K562 (cell line): ENCODE measurements at regions not wholly inside any gene's neighbourhood (a gene's known extent, or its start where the extent isn't known, plus 50 kb on each side); places are given as distances from the start of the nearest gene placed in this dataset.

ENCODE experiments used
- ATAC-seq: fragments of 200-7000 bp; cut with Tn5 transposase; 3 replicates; pipeline ENCODE4 v1.9.1; 2020; ENCODE audit warnings: moderate library complexity
- BruUV-seq: library from RNA; stranded (reverse); fragments of 400-500 nt; replicated peaks from 2 replicates; lab custom pipeline; 2021; lab: Mats Ljungman, UMichigan
- CTCF ChIA-PET: fragments of 300-600 bp; formaldehyde crosslinking; extraction: SDS; loops from one replicate; lab custom pipeline; 2021; ENCODE audit warnings: low intra/inter-chr PET ratio; lab: Yijun Ruan, JAX
- POLR2A ChIA-PET: fragments of 300-600, 350-650 bp; sonication (Branson Sonifier 250); formaldehyde crosslinking; extraction: SDS; loops from one replicate; lab custom pipeline; 2021; ENCODE audit warnings: antibody characterized with exemption, inconsistent platforms; lab: Yijun Ruan, JAX
- DNase-seq, 4 experiments: peaks; one replicate each; pipeline versions ENCODE4 v3.0.0 to v3.0.0-alpha.2; 2011 to 2018; ENCODE audit warnings: low spot score in 3 of 4, mixed read lengths in 3 of 4; ENCODE audit errors: extremely low read depth in 1 of 4
- FAIRE-seq: peaks from 2 replicates; lab custom pipeline; 2011; peaks lifted over from hg19 to GRCh38; lab: Jason Lieb, UNC
- H2AFZ ChIP-seq: 2 replicates; pipeline ENCODE4 v1.6.0; 2011; ENCODE audit warnings: low read depth, low read length, control low read depth, inconsistent platforms
- H3K27ac ChIP-seq: fragments of 200-600 bp; 3 replicates; pipeline ENCODE4 v1.8.0; 2011; ENCODE audit warnings: low read depth, mild to moderate bottlenecking, control low read depth, inconsistent platforms, low read length, moderate library complexity, mixed read lengths; ENCODE audit errors: extremely low read depth
- H3K27me3 ChIP-seq, 2 experiments: fragments of 300-600 bp in 1 of 2; 2 replicates in 1 of 2; 3 replicates in 1 of 2; pipeline versions ENCODE4 v1.6.0 to v1.8.0; 2011; ENCODE audit warnings: inconsistent platforms in 2 of 2, low read length in 2 of 2, mild to moderate bottlenecking in 1 of 2, mixed read lengths in 1 of 2, moderate library complexity in 1 of 2; ENCODE audit not compliant: control insufficient read depth in 2 of 2, insufficient read depth in 2 of 2
- H3K36me3 ChIP-seq: fragments of 300-600 bp; 3 replicates; pipeline ENCODE4 v1.8.0; 2011; ENCODE audit warnings: mild to moderate bottlenecking, low read length, inconsistent platforms; ENCODE audit not compliant: control insufficient read depth, insufficient read depth
- H3K4me1 ChIP-seq, 2 experiments: fragments of 200-600 bp in 1 of 2; replicated peaks in 1 of 2; 2 replicates in 1 of 2; 3 replicates in 1 of 2; pipeline versions ENCODE4 v1.5.1 to v1.8.0; 2011; ENCODE audit warnings: inconsistent platforms in 2 of 2, low read length in 2 of 2, mild to moderate bottlenecking in 1 of 2, mixed read lengths in 1 of 2, moderate library complexity in 1 of 2; ENCODE audit not compliant: control insufficient read depth in 2 of 2, insufficient read depth in 2 of 2
- H3K4me2 ChIP-seq: 2 replicates; pipeline ENCODE4 v1.6.1; 2011; ENCODE audit warnings: low read length, control low read depth, inconsistent platforms, mixed read lengths; ENCODE audit not compliant: insufficient read depth
- H3K4me3 ChIP-seq: fragments of 200-600 bp; sonication (generic), shearing (Covaris generic); 2 replicates; pipeline ENCODE4 v1.5.1; 2016; ENCODE audit warnings: control low read depth, inconsistent platforms
- H3K79me2 ChIP-seq: fragments of 200-600 bp; 3 replicates; pipeline ENCODE4 v1.8.0; 2011; ENCODE audit warnings: low read length, inconsistent platforms; ENCODE audit not compliant: control insufficient read depth, insufficient read depth
- H3K9ac ChIP-seq, 2 experiments: 2 replicates each; pipeline versions ENCODE4 v1.6.0 to v1.6.1; 2011; ENCODE audit warnings: low read depth in 2 of 2, low read length in 2 of 2, control low read depth in 1 of 2, inconsistent platforms in 1 of 2, mild to moderate bottlenecking in 1 of 2, mixed read lengths in 1 of 2; ENCODE audit not compliant: insufficient read depth in 1 of 2
- H3K9me1 ChIP-seq: one replicate; pipeline ENCODE4 v1.6.0; 2011; ENCODE audit warnings: inconsistent platforms, mild to moderate bottlenecking, low read length, moderate library complexity; ENCODE audit not compliant: control insufficient read depth, insufficient read depth
- H3K9me3 ChIP-seq: replicated peaks from 2 replicates; pipeline ENCODE4 v1.5.1; 2011; ENCODE audit warnings: low read depth, low read length, inconsistent platforms; ENCODE audit not compliant: control insufficient read depth, insufficient read depth
- H4K20me1 ChIP-seq: replicated peaks from 2 replicates; pipeline ENCODE4 v1.6.1; 2011; ENCODE audit warnings: low read length, inconsistent platforms, mixed read lengths; ENCODE audit not compliant: control insufficient read depth, insufficient read depth
- FOXJ3 ChIP-seq: sonication (generic); formaldehyde crosslinking; IDR thresholded peaks from 2 replicates; pipeline ENCODE4 v1.4.0; 2020; ENCODE audit warnings: mild to moderate bottlenecking, missing genetic modification reagents
- SRSF1 ChIP-seq: fragments of 200-400 bp; formaldehyde crosslinking; IDR thresholded peaks from 2 replicates; pipeline ENCODE4 v1.6.1; 2017; ENCODE audit warnings: mild to moderate bottlenecking, low read depth, low read length, moderate library complexity
- TGIF2 ChIP-seq: sonication (generic); formaldehyde crosslinking; IDR thresholded peaks from 2 replicates; pipeline ENCODE4 v1.8.1; 2022; ENCODE audit warnings: mild to moderate bottlenecking, missing genetic modification reagents, moderate library complexity
- THAP12 ChIP-seq: fragments of 250-450 bp; sonication (Bioruptor Pico); IDR thresholded peaks from 2 replicates; pipeline ENCODE4 v1.9.0; 2021; ENCODE audit warnings: mild to moderate bottlenecking, inconsistent platforms
- ZHX1 ChIP-seq: fragments of 150-350 bp; conservative IDR thresholded peaks from 2 replicates; pipeline ENCODE4 v1.6.1; 2014; ENCODE audit warnings: low read length
- ZNF431 ChIP-seq: sonication (generic); formaldehyde crosslinking; IDR thresholded peaks from 2 replicates; pipeline ENCODE4 v1.8.0; 2022; ENCODE audit warnings: mild to moderate bottlenecking, missing genetic modification reagents
- WGBS: fragments of 100-300 bp; shearing (Covaris generic); methylation state at CpG from one replicate; pipeline ENCODE4 v1.1.6; 2016; ENCODE audit warnings: low coverage, mixed read lengths; ENCODE audit not compliant: insufficient coverage; ENCODE audit errors: missing lambda C conversion rate; 5-methylcytosine and 5-hydroxymethylcytosine counted together
- in situ Hi-C: fragments of 300-500 bp; cut with MboI; formaldehyde crosslinking; loops from 4 replicates; pipeline ENCODE4 v1.15.0; 2018; ENCODE audit warnings: inconsistent platforms, mixed read lengths
- intact Hi-C: fragments of 100-400 bp; cut with micrococcal nuclease; formaldehyde crosslinking; loops from 2 replicates; pipeline ENCODE4 v1.14.2; 2022

GRCh38 chr18:25648716-25649260, 296.8 kb upstream of the ZNF521 start:
- no peaks in the 10 kb centered on the region for H4K20me1 ChIP-seq
- H3K27ac ChIP-seq = no peak overlapping the region
- H3K4me1 ChIP-seq = no peaks in the 10 kb centered on the region
- intact Hi-C loops = no loop called here
- H3K27me3 ChIP-seq = no peaks in the 10 kb centered on the region
- ATAC-seq = no peak
- no peaks in the 10 kb centered on the region for H3K9me1 ChIP-seq
- no peaks in the 10 kb centered on the region for H3K79me2 ChIP-seq
- no peak for DNase-seq
- no peaks in the 10 kb centered on the region for H3K36me3 ChIP-seq
- no peaks in the 10 kb centered on the region for H3K9me3 ChIP-seq
- BruUV-seq = no TSS peak
- in situ Hi-C loops = no loop called here
- H3K4me3 ChIP-seq = no peak overlapping the region
- no peak overlapping the region for H2AFZ ChIP-seq
- POLR2A ChIA-PET = interaction anchor here (0.6 kb wide), 1 partner anchor 561 kb away, joined by 3 read pairs; no protein-coding TSS in a partner anchor
- CTCF ChIA-PET = no interaction called here
- H3K4me2 ChIP-seq = no peak overlapping the region
- FAIRE-seq = no peak
- no peak overlapping the region for H3K9ac ChIP-seq
- TF ChIP-seq TGIF2 = no peak
- TF ChIP-seq, all 486 proteins: peak for 0

- no peaks in the 10 kb centered on the region for H3K79me2 ChIP-seq
- H3K4me3 ChIP-seq = no peak overlapping the region
- POLR2A ChIA-PET = interaction anchor here (1.3 kb wide), 1 partner anchor 12 kb away, joined by 4 read pairs; no protein-coding TSS in a partner anchor
- intact Hi-C loops = no loop called here
- no peaks in the 10 kb centered on the region for H4K20me1 ChIP-seq
- H2AFZ ChIP-seq = no peak overlapping the region
- WGBS = 0% methylated on average over 3 of the region's 3 CpGs
- CTCF ChIA-PET = no interaction called here
- H3K27ac ChIP-seq = no peak overlapping the region
- no peaks in the 10 kb centered on the region for H3K27me3 ChIP-seq
- no peak for ATAC-seq
- DNase-seq = no peak
- no peaks in the 10 kb centered on the region for H3K36me3 ChIP-seq
- H3K4me2 ChIP-seq = no peak overlapping the region
- no peak overlapping the region for H3K9ac ChIP-seq
- in situ Hi-C loops = no loop called here
- no peaks in the 10 kb centered on the region for H3K4me1 ChIP-seq
- no peaks in the 10 kb centered on the region for H3K9me1 ChIP-seq
- FAIRE-seq = no peak
- H3K9me3 ChIP-seq = no peaks in the 10 kb centered on the region
- no TSS peak for BruUV-seq
- TF ChIP-seq FOXJ3 = no peak
- TF ChIP-seq SRSF1 = no peak
- TF ChIP-seq ZHX1 = no peak
- TF ChIP-seq ZNF431 (CRISPR knock-in tag) = no peak
- TF ChIP-seq THAP12 = no peak
Measured at GRCh38 chr18:25647404-25647803, 295.4 kb upstream of the ZNF521 start.
